H1 (cell line): ENCODE measurements at regions not wholly inside any gene's neighbourhood (a gene's known extent, or its start where the extent isn't known, plus 50 kb on each side); places are given as distances from the start of the nearest gene placed in this dataset.

Experiments used
- CTCF ChIA-PET: fragments of 300-600 bp; sonication (Branson Sonifier 250); formaldehyde crosslinking; loops from one replicate; lab custom pipeline; 2021; ENCODE audit not compliant: partially characterized antibody; lab: Charles Lee
- POLR2A ChIA-PET: fragments of 300-600 bp; sonication (Branson Sonifier 250); formaldehyde crosslinking; loops from one replicate; lab custom pipeline; 2021; ENCODE audit warnings: inconsistent platforms; ENCODE audit not compliant: partially characterized antibody; lab: Charles Lee
- DNase-seq, 2 experiments: peaks; one replicate each; pipeline versions ENCODE4 v3.0.0 to v3.0.0-alpha.2; 2010 to 2022; ENCODE audit warnings: low spot score in 2 of 2, low read depth in 1 of 2, mixed read lengths in 1 of 2
- FAIRE-seq: peaks from 2 replicates; lab custom pipeline; 2011; peaks lifted over from hg19 to GRCh38; lab: Jason Lieb, UNC
- H2AFZ ChIP-seq: 2 replicates; pipeline ENCODE4 v1.8.1; 2012; ENCODE audit warnings: low read length, inconsistent platforms
- H2AK5ac ChIP-seq: 2 replicates; pipeline ENCODE4 v1.6.1; 2013; ENCODE audit warnings: low read depth, low read length
- H2BK120ac ChIP-seq: replicated peaks from 2 replicates; pipeline ENCODE3; 2013; ENCODE audit warnings: low read depth, low read length, inconsistent platforms
- H2BK12ac ChIP-seq: 2 replicates; pipeline ENCODE4 v1.6.1; 2013; ENCODE audit warnings: low read depth, low read length
- H2BK15ac ChIP-seq: 2 replicates; pipeline ENCODE4 v1.6.1; 2013; ENCODE audit warnings: low read length
- H2BK20ac ChIP-seq: 2 replicates; pipeline ENCODE4 v1.6.1; 2013; ENCODE audit warnings: low read length
- H2BK5ac ChIP-seq: 2 replicates; pipeline ENCODE4 v1.6.1; 2013; ENCODE audit warnings: low read depth, low read length
- H3K14ac ChIP-seq: 2 replicates; pipeline ENCODE4 v1.6.1; 2013; ENCODE audit warnings: inconsistent platforms; ENCODE audit not compliant: insufficient read length
- H3K18ac ChIP-seq: 2 replicates; pipeline ENCODE4 v1.6.1; 2013; ENCODE audit warnings: low read length; ENCODE audit errors: extremely low read depth
- H3K23ac ChIP-seq: 2 replicates; pipeline ENCODE4 v1.6.1; 2013; ENCODE audit warnings: inconsistent platforms; ENCODE audit not compliant: insufficient read length
- H3K23me2 ChIP-seq: 2 replicates; pipeline ENCODE4 v1.6.1; 2013; ENCODE audit warnings: low read depth, low read length
- H3K27ac ChIP-seq: 2 replicates; pipeline ENCODE4 v1.6.1; 2011; ENCODE audit warnings: low read depth, low read length, inconsistent platforms
- H3K27me3 ChIP-seq, 4 experiments: replicated peaks in 1 of 4; 1 replicate in 1 of 4; 2 replicates in 3 of 4; pipeline versions ENCODE4 v1.6.1 to v1.8.1; 2011 to 2013; ENCODE audit warnings: low read length in 3 of 4, mild to moderate bottlenecking in 3 of 4, inconsistent platforms in 2 of 4, mixed read lengths in 2 of 4, moderate library complexity in 1 of 4; ENCODE audit not compliant: control insufficient read depth in 3 of 4, insufficient read depth in 3 of 4; ENCODE audit errors: extremely low read depth in 1 of 4
- H3K36me3 ChIP-seq, 4 experiments: 2 replicates each; pipeline versions ENCODE4 v1.6.1 to v1.8.1; 2011 to 2013; ENCODE audit warnings: mild to moderate bottlenecking in 4 of 4, low read length in 3 of 4, moderate library complexity in 2 of 4, control low read depth in 1 of 4, inconsistent platforms in 1 of 4; ENCODE audit not compliant: insufficient read depth in 4 of 4, control insufficient read depth in 2 of 4
- H3K4ac ChIP-seq: replicated peaks from 2 replicates; pipeline ENCODE3; 2013; ENCODE audit warnings: low read length, low read depth, mixed read lengths, inconsistent platforms; ENCODE audit not compliant: insufficient read length
- H3K4me1 ChIP-seq, 4 experiments: replicated peaks in 1 of 4; 1 replicate in 1 of 4; 2 replicates in 3 of 4; pipeline versions ENCODE4 v1.6.1 to v1.8.1; 2011 to 2013; ENCODE audit warnings: low read length in 3 of 4, inconsistent platforms in 2 of 4, mixed read lengths in 1 of 4; ENCODE audit not compliant: insufficient read depth in 4 of 4, control insufficient read depth in 3 of 4
- H3K4me2 ChIP-seq, 2 experiments: 2 replicates each; pipeline versions ENCODE4 v1.6.1 to v1.8.1; 2011 to 2013; ENCODE audit warnings: low read depth in 2 of 2, low read length in 2 of 2, control low read depth in 1 of 2, inconsistent platforms in 1 of 2, mild to moderate bottlenecking in 1 of 2; ENCODE audit not compliant: insufficient read depth in 1 of 2
- H3K4me3 ChIP-seq, 4 experiments: fragments of 200-600, 300-600 bp in 1 of 4; sonication (generic), shearing (Covaris generic), sonication (Bioruptor Twin) in 1 of 4; 2 replicates each; pipeline versions ENCODE4 v1.5.1 to v1.8.1; 2011 to 2016; ENCODE audit warnings: low read length in 4 of 4, low read depth in 3 of 4, control low read depth in 2 of 4, inconsistent platforms in 2 of 4, mild to moderate bottlenecking in 2 of 4, mixed read lengths in 1 of 4, moderate library complexity in 1 of 4; ENCODE audit not compliant: insufficient read depth in 2 of 4; ENCODE audit errors: extremely low read depth in 1 of 4
- H3K56ac ChIP-seq: replicated peaks from 2 replicates; pipeline ENCODE3; 2013; ENCODE audit warnings: low read depth, mild to moderate bottlenecking, mixed read lengths, low read length, inconsistent platforms; ENCODE audit not compliant: insufficient read length
- H3K79me1 ChIP-seq: 2 replicates; pipeline ENCODE4 v1.6.1; 2013; ENCODE audit warnings: low read depth, low read length, control low read depth
- H3K79me2 ChIP-seq, 2 experiments: 2 replicates each; pipeline versions ENCODE4 v1.6.1 to v1.8.1; 2012 to 2013; ENCODE audit warnings: low read length in 2 of 2, mild to moderate bottlenecking in 2 of 2, inconsistent platforms in 1 of 2; ENCODE audit not compliant: insufficient read depth in 2 of 2, control insufficient read depth in 1 of 2
- H3K9ac ChIP-seq, 4 experiments: replicated peaks in 1 of 4; 1 replicate in 1 of 4; 2 replicates in 3 of 4; pipeline versions ENCODE4 v1.6.1 to v1.8.1; 2011 to 2013; ENCODE audit warnings: low read depth in 3 of 4, low read length in 3 of 4, control low read depth in 2 of 4, mild to moderate bottlenecking in 2 of 4, moderate library complexity in 2 of 4, inconsistent platforms in 1 of 4; ENCODE audit errors: extremely low read depth in 1 of 4
- H3K9me3 ChIP-seq, 2 experiments: 2 replicates each; pipeline versions ENCODE4 v1.6.1 to v1.8.1; 2012 to 2013; ENCODE audit warnings: mild to moderate bottlenecking in 2 of 2, moderate library complexity in 2 of 2, control low read depth in 1 of 2, inconsistent platforms in 1 of 2, low read depth in 1 of 2, low read length in 1 of 2, mixed read lengths in 1 of 2; ENCODE audit not compliant: insufficient read depth in 2 of 2
- H4K20me1 ChIP-seq, 2 experiments: replicated peaks in 1 of 2; 2 replicates each; pipeline versions ENCODE3 to v1.8.1; 2011 to 2013; ENCODE audit warnings: inconsistent platforms in 2 of 2, low read length in 2 of 2, mild to moderate bottlenecking in 1 of 2; ENCODE audit not compliant: insufficient read depth in 2 of 2, control insufficient read depth in 1 of 2
- H4K5ac ChIP-seq: 2 replicates; pipeline ENCODE4 v1.6.1; 2013; ENCODE audit warnings: low read length, low read depth, mixed read lengths, inconsistent platforms; ENCODE audit not compliant: insufficient read length
- H4K8ac ChIP-seq: 2 replicates; pipeline ENCODE4 v1.8.0; 2013; ENCODE audit warnings: mild to moderate bottlenecking, moderate library complexity, low read length, inconsistent platforms; ENCODE audit not compliant: insufficient read depth; ENCODE audit errors: extremely low read depth
- H4K91ac ChIP-seq: replicated peaks from 2 replicates; pipeline ENCODE3; 2013; ENCODE audit warnings: low read length, mixed read lengths, inconsistent platforms; ENCODE audit not compliant: insufficient read length
- ASH2L ChIP-seq: fragments of 200-600, 300-600 bp; sonication (generic); IDR thresholded peaks from one replicate; pipeline ENCODE4 v1.7.1; 2017; ENCODE audit warnings: low read length
- ATF3 ChIP-seq: IDR thresholded peaks from 2 replicates; pipeline ENCODE4 v1.6.1; 2011; ENCODE audit warnings: low read depth, mild to moderate bottlenecking, low read length; ENCODE audit not compliant: insufficient read depth
- BACH1 ChIP-seq: IDR thresholded peaks from 2 replicates; pipeline ENCODE4 v1.6.1; 2012; ENCODE audit warnings: low read length, improper control_type of control experiment
- CBX8 ChIP-seq: fragments of 300-800, 300-1000 bp; sonication (generic); IDR thresholded peaks from 2 replicates; pipeline ENCODE4 v1.7.1; 2016; ENCODE audit warnings: low read depth, low read length, borderline replicate concordance
- CHD1 ChIP-seq: IDR thresholded peaks from 2 replicates; pipeline ENCODE4 v1.6.1; 2012; ENCODE audit warnings: low read depth, low read length, improper control_type of control experiment
- EP300 ChIP-seq, 2 experiments: IDR thresholded peaks; 1 replicate in 1 of 2; 2 replicates in 1 of 2; pipeline ENCODE4 v1.6.1; 2011 to 2012; ENCODE audit warnings: low read depth in 2 of 2, low read length in 2 of 2, mild to moderate bottlenecking in 2 of 2, borderline replicate concordance in 1 of 2, inconsistent platforms in 1 of 2, moderate library complexity in 1 of 2
- GABPA ChIP-seq: IDR thresholded peaks from 2 replicates; pipeline ENCODE4 v1.6.1; 2011; ENCODE audit warnings: mild to moderate bottlenecking, low read length, moderate library complexity, borderline replicate concordance; ENCODE audit not compliant: insufficient read depth
- HDAC6 ChIP-seq: IDR thresholded peaks from one replicate; pipeline ENCODE4 v1.7.1; 2012; ENCODE audit warnings: low read depth, mild to moderate bottlenecking, inconsistent platforms, low read length, moderate library complexity
- RAD21 ChIP-seq, 2 experiments: IDR thresholded peaks in 1 of 2; conservative IDR thresholded peaks in 1 of 2; 2 replicates each; pipeline ENCODE4 v1.6.1; 2011; ENCODE audit warnings: low read depth in 2 of 2, low read length in 2 of 2, improper control_type of control experiment in 1 of 2, inconsistent platforms in 1 of 2, mild to moderate bottlenecking in 1 of 2, moderate library complexity in 1 of 2
- RBBP5 ChIP-seq: IDR thresholded peaks from 2 replicates; pipeline ENCODE4 v1.7.1; 2012; ENCODE audit warnings: low read depth, mild to moderate bottlenecking, inconsistent platforms, low read length, moderate library complexity, borderline replicate concordance
- SAP30 ChIP-seq: fragments of 300-600 bp; sonication (generic); IDR thresholded peaks from 2 replicates; pipeline ENCODE4 v1.7.1; 2012; ENCODE audit warnings: low read length, moderate library complexity, mild to moderate bottlenecking, inconsistent platforms; ENCODE audit not compliant: insufficient read depth, insufficient replicate concordance
- SIN3A ChIP-seq, 2 experiments: IDR thresholded peaks in 1 of 2; conservative IDR thresholded peaks in 1 of 2; 2 replicates each; pipeline ENCODE4 v1.6.1; 2011 to 2012; ENCODE audit warnings: low read length in 2 of 2, improper control_type of control experiment in 1 of 2, low read depth in 1 of 2, mild to moderate bottlenecking in 1 of 2
- YY1 ChIP-seq: IDR thresholded peaks from 2 replicates; pipeline ENCODE4 v1.6.1; 2011; ENCODE audit warnings: low read depth, mild to moderate bottlenecking, low read length
- ZNF274 ChIP-seq: IDR thresholded peaks from 2 replicates; pipeline ENCODE4 v1.7.0; 2012; ENCODE audit warnings: low read length, borderline replicate concordance; ENCODE audit errors: extremely low read depth
- WGBS, 2 experiments: shearing (Covaris generic) in 1 of 2; methylation state at CpG; one replicate each; pipeline versions ENCODE4 v1.1.6 to v1.1.7; 2013 to 2015; ENCODE audit warnings: low lambda C conversion rate in 2 of 2, mixed read lengths in 2 of 2, inconsistent platforms in 1 of 2, low coverage in 1 of 2, missing lambda C conversion rate in 1 of 2; ENCODE audit not compliant: insufficient replicate concordance in 2 of 2, insufficient coverage in 1 of 2, insufficient read length in 1 of 2; ENCODE audit errors: extremely low coverage in 1 of 2, missing lambda C conversion rate in 1 of 2; 5-methylcytosine and 5-hydroxymethylcytosine counted together

GRCh38 chr4:180152831-180153230 is 2090.4 kb upstream of the TENM3 start:
- no peak overlapping the region for H2BK12ac ChIP-seq
- no peaks in the 10 kb centered on the region for H3K27me3 ChIP-seq
- H3K18ac ChIP-seq = no peak overlapping the region
- H3K79me1 ChIP-seq = no peaks in the 10 kb centered on the region
- H4K91ac ChIP-seq = no peak overlapping the region
- H2AK5ac ChIP-seq = no peak overlapping the region
- FAIRE-seq = no peak
- H2AFZ ChIP-seq = no peak overlapping the region
- TF ChIP-seq RAD21 (IDR thresholded peaks at IDR 0.05 in 1 of 2, conservative IDR thresholded peaks at IDR 0.05 in 1 of 2; ENCODE audit: low read depth in 2 of 2, low read length in 2 of 2) (no peak), HDAC6 (no peak), BACH1 (no peak), EP300 (IDR thresholded peaks at IDR 0.05; ENCODE audit: borderline replicate concordance in 1 of 2, low read depth in 2 of 2, low read length in 2 of 2) (no peak), CBX8 (no peak), ZNF274 (no peak), ATF3 (no peak), SIN3A (conservative IDR thresholded peaks at IDR 0.05 in 1 of 2, IDR thresholded peaks at IDR 0.05 in 1 of 2; ENCODE audit: low read depth in 1 of 2, low read length in 2 of 2) (no peak), SAP30 (no peak), ASH2L (no peak), CHD1 (no peak), GABPA (no peak), YY1 (no peak), RBBP5 (no peak)
- no peak overlapping the region for H2BK20ac ChIP-seq
- no peaks in the 10 kb centered on the region for H3K36me3 ChIP-seq
- 94% methylated on average over 3 of the region's 3 CpGs; no CpG with 5 or more reads in 1 of the 2 experiments for WGBS, 2 experiments
- POLR2A ChIA-PET = no interaction called here
- CTCF ChIA-PET = interaction anchor here (0.7 kb wide), 1 partner anchor 33 kb away, joined by 3 read pairs; no protein-coding TSS in a partner anchor
- H2BK5ac ChIP-seq = no peak overlapping the region
- no peaks in the 10 kb centered on the region for H3K9me3 ChIP-seq
- no peak overlapping the region for H2BK15ac ChIP-seq
- no peak overlapping the region for H3K9ac ChIP-seq
- no peak for DNase-seq
- H3K4ac ChIP-seq = no peak overlapping the region
- H3K4me2 ChIP-seq = no peak overlapping the region
- H4K5ac ChIP-seq = no peak overlapping the region
- no peaks in the 10 kb centered on the region for H3K79me2 ChIP-seq
- H3K56ac ChIP-seq = no peak overlapping the region
- H3K27ac ChIP-seq = no peak overlapping the region
- H3K4me1 ChIP-seq = no peaks in the 10 kb centered on the region
- no peak overlapping the region for H3K23ac ChIP-seq
- H4K8ac ChIP-seq = no peak overlapping the region
- H3K14ac ChIP-seq = no peak overlapping the region
- H3K23me2 ChIP-seq = no peaks in the 10 kb centered on the region
- H2BK120ac ChIP-seq = no peak overlapping the region
- no peaks in the 10 kb centered on the region for H4K20me1 ChIP-seq
- H3K4me3 ChIP-seq = no peak overlapping the region
